Left cardiac atrium (tissue), 4 donors: ENCODE measurements at regions not wholly inside any gene's neighbourhood (a gene's known extent, or its start where the extent isn't known, plus 50 kb on each side); places are given as distances from the start of the nearest gene placed in this dataset.
A peak's percentile ranks its signal among the peaks of the same experiment; 100 is the strongest.
"Not testable (repeated sequence)": the region's sequence is repeated elsewhere in the genome, so short reads cannot be mapped to it uniquely, and the experiment has no call there.

Experiments used
- ATAC-seq, 2 donors: fragments of 200-7000 bp; cut with Tn5 transposase; one replicate each; pipeline ENCODE4 v1.9.1; 2020; ENCODE audit warnings: mild to moderate bottlenecking in 2 of 2, moderate library complexity in 2 of 2
- DNase-seq: peaks from one replicate; pipeline ENCODE4 v3.0.0-alpha.2; 2020
- intact Hi-C, 2 donors: fragments of 100-400 bp; cut with DNase I; formaldehyde crosslinking; loops; one replicate each; pipeline versions ENCODE4 v1.14.1 to v1.15.1; 2022 to 2023
- donor health status: DM: no; HTN: yes; CAD: no.
- donor health status: DM: no; HTN: yes; CAD: no; lungs with severe emphysema.
- donor health status: DM: yes; HTN: yes; CAD: no.
- donor health status: Dilated cardiomyopathy.

GRCh38 chr12:60501124-60501729, 905.4 kb downstream of the SLC16A7 start:
- intact Hi-C loops, result no loop called here
- ATAC-seq (peak; percentile 84 to 91), DNase-seq (no peak)

DNA sequence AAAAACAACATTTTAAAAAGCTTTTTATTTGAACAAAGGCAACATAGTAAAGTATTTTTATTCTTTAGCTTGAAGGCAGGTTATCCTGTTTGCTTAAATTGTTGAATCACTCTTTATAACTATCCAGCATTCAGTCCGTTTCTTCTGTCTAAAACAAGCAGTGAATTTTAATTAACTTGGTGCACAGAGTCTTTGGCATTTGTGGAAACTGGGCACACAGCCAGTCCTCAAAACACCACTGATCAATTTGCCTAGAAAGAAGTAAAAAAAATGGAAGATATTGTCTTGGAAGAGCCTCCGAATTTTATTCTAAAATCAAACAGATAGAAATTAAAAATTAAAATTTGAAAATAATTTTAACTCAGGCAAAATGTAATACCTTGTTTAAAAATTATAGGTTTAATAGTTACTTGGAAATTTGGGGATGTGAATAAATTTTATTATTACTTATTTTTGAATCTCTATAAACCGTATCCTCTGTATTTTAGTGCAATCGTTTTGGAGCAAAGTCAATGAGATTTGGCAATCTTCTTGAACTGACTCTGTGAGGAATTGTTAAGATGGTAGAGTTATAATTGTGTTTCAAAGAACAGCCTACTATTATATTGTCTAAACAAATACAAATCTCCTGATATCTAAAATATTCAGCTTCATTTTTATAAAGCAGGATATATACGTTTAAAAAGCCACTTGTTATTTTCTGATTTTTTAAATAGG, 927.0 kb downstream of the SLC16A7 start:
- ATAC-seq, result no peak
- no peak for DNase-seq
- intact Hi-C loops, result no loop called here

GRCh38 chr12:60529261-60529660, 933.4 kb downstream of the SLC16A7 start:
- DNase-seq (no peak), ATAC-seq (no peak)
- intact Hi-C loops, result no loop called here

DNA sequence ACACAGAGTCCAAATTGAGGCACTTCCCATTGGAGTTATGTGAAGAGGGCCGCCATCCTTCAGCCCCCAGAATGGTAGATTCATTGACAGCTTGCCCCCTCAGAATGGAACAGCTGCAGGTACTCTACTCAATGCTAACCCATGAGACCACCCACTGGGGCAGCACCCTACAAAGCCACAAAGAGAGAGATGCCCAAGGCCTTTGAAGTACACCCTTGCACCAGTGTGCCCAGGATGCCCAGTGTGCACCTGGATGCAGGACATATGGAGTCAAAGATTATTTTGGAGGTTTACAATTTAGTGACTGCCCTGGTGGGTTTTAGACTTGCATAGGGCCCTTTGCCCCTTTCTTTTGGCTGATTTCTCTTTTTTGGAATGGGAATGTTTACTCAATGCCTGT, 933.9 kb downstream of the SLC16A7 start:
- no peak for ATAC-seq
- intact Hi-C loops, result no loop called here
- DNase-seq, result no peak

DNA sequence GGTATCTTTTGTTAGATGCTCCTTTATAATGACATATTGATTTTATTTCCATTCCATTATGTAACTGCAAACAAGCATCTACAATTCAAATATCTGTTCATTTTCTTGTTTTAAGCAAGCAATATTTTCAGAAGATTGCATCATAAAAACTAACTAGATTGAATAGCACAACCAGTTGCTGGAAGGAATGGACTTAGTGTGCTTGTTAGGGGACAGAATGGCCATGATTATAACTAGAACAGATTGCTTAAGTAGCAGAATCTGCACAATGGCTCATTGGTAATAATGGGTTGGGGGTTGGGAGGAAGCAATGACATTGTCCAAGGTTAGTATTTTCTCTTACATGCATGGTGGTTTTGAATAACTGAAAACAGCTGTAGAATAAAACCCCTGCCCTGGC, 939.5 kb downstream of the SLC16A7 start:
- intact Hi-C loops, result no loop called here
- no peak for ATAC-seq
- no peak for DNase-seq

GRCh38 chr12:60539592-60539991, 943.8 kb downstream of the SLC16A7 start:
- intact Hi-C loops, result no loop called here
- ATAC-seq (no peak), DNase-seq (no peak)

GRCh38 chr12:60568914-60569313, 973.1 kb downstream of the SLC16A7 start:
- ATAC-seq (no peak), DNase-seq (no peak)
- intact Hi-C loops, result no loop called here

GRCh38 chr12:60577607-60578006, 981.8 kb downstream of the SLC16A7 start:
- ATAC-seq (no peak), DNase-seq (no peak)
- intact Hi-C loops, result no loop called here

GRCh38 chr12:60587664-60588063, 991.8 kb downstream of the SLC16A7 start:
- intact Hi-C loops, DNase-seq, ATAC-seq: not testable (repeated sequence)

GRCh38 chr12:60594035-60594711, 998.3 kb downstream of the SLC16A7 start:
- intact Hi-C loops, result no loop called here
- no peak for ATAC-seq
- no peak for DNase-seq

- DNase-seq (no peak), ATAC-seq (no peak)
- intact Hi-C loops, result no loop called here
Observed at GRCh38 chr12:60602601-60603000, 1006.8 kb downstream of the SLC16A7 start.

- ATAC-seq, DNase-seq, intact Hi-C loops: not testable (repeated sequence)
Observed at GRCh38 chr12:60603475-60603874, 1007.6 kb downstream of the SLC16A7 start.

DNA sequence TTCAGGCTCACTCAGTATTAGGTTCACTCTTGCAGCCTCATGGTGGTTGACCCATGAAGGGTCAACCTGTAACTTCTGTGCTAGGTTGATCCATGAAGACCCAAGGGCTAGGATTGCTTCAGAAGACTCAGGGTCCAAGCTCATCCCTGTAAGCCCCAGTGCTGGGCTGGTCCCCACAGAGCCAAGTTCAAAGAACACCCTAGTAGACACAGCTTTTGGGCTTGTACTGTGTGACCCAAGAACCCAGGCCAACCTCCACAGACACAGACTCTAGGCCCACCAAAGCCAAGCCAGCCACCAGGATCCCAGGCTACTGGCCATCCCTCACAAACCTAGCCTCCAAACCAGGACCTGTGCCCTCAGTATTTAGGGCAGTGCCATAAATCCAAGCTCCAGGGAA, 1020.6 kb downstream of the SLC16A7 start:
- intact Hi-C loops, result no loop called here
- ATAC-seq (no peak), DNase-seq (no peak)

DNA sequence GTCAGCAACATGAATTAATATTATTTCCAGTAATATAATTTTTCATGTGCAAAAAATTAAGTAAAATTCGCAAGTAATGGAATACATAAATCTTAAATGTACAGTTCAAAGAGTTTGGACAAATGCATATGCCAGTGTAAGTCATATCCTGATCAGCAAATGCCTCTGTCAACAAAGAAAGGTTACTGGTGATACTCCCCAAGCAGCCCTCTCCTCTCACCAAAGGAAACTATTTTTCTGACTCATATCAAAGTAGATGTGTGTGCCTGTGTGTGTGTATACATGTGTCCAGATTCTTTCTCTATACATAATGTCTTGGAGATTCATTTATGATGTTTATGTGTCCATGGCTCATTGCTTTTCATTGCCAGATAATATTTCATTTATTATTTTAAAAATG, 1035.0 kb downstream of the SLC16A7 start:
- intact Hi-C loops, result no loop called here
- ATAC-seq, result no peak

GRCh38 chr12:60644076-60644475, 1048.2 kb downstream of the SLC16A7 start:
- DNase-seq, result no peak
- no peak for ATAC-seq
- intact Hi-C loops, result no loop called here

More for the DNA sequence above, 1035.0 kb downstream of the SLC16A7 start:
- no peak for DNase-seq

- intact Hi-C loops, result no loop called here
- ATAC-seq, result no peak
Observed at GRCh38 chr12:60666895-60667294, 1071.1 kb downstream of the SLC16A7 start.

DNA sequence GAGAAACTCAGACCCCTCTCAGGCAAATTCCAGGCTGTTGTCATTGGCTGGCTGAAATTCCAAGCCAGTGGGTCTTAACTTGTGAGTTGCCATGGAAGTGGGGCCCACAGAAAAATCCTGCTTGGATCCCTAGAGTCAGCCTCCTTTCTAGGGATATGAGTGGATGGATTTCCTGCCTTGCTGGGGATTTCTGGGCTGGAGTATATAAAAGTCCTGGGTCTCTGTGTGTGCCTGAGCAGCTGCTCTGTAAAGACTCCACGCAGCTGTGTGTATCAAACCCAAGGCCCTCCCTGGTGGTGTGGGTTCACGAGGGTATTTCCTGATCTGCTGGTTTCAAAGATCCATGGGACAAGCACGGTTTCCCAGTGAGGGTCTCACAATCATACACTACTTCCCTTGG, 1077.1 kb downstream of the SLC16A7 start:
- ATAC-seq, result no peak
- intact Hi-C loops, result no loop called here
- no peak for DNase-seq

More at GRCh38 chr12:60666895-60667294, 1071.1 kb downstream of the SLC16A7 start:
- DNase-seq, result no peak

- ATAC-seq (no peak), DNase-seq (no peak)
- intact Hi-C loops, result no loop called here
Observed at GRCh38 chr12:60684988-60685655, 1089.3 kb downstream of the SLC16A7 start.

DNA sequence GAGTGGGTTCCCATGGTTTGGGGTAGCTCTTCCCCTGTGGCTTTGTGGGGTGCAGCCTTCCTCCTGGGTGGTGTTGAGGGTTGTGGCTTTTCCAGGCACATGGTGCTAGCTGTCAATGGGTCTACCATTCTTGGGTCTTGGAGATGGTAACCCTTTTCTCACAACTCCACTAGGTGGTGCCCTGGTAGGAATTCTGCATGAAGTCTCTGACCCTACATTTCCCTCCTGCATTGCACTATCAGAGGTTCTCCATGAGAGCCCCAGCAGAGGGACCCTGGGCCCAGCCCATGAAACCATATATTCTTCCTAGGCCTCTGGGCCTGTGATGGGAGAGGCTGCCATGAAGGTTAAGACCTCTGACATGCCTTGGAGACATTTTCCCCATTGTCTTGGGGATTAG, 1093.3 kb downstream of the SLC16A7 start:
- DNase-seq, result no peak
- intact Hi-C loops, result no loop called here
- ATAC-seq, result no peak

DNA sequence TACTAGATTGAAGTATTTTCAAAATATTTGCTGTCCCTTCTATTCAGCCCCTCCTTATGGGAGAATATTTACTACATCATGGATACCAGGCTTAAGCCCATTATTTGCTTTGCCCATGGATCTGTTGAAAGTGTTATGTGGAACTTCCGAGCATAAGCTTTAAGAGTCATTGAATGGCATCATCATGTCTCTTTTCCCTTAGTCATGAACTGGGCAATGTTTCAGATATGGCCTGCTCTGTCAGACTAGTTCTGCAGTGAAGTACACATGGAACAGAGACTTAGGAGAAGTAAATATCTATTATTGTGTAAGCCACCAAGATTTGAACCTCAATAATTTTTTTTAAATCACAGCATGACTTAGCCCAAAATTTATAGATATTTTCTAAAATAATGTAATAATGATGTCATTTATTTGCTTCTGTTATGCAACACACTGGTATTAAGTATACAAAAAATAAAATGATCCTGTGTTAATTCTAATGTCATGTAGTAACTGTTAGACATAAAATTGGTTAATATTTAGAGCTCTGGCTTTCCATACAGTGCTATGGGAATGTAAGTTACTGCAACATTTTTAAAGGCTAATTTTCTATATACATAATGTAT, 1097.3 kb downstream of the SLC16A7 start:
- DNase-seq (no peak), ATAC-seq (no peak)
- intact Hi-C loops, result no loop called here
